GM21576 (cell line): ENCODE measurements at regions not wholly inside any gene's neighbourhood (a gene's known extent, or its start where the extent isn't known, plus 50 kb on each side); places are given as distances from the start of the nearest gene placed in this dataset.
"Not testable (repeated sequence)": the region's sequence is repeated elsewhere in the genome, so short reads cannot be mapped to it uniquely, and the experiment has no call there.

Source experiments
- ATAC-seq: cut with Tn5 transposase; IDR thresholded peaks from one replicate; pipeline ENCODE4 v1.9.1; 2021; ENCODE audit warnings: mild to moderate bottlenecking, moderate library complexity; ENCODE audit not compliant: unreplicated experiment

- ATAC-seq, result no peak
Measured at GRCh38 chr4:179163147-179163546, 1720.9 kb upstream of the AGA start.

GRCh38 chr4:179164267-179164999 is 1722.2 kb upstream of the AGA start:
- ATAC-seq, result no peak

- no peak for ATAC-seq
Measured at GRCh38 chr4:179165000-179165738, 1722.9 kb upstream of the AGA start.

- no peak for ATAC-seq
Measured at GRCh38 chr4:179165862-179166261, 1723.6 kb upstream of the AGA start.

GRCh38 chr4:179170308-179170707 is 1728.1 kb upstream of the AGA start:
- ATAC-seq, result not testable (repeated sequence)

GRCh38 chr4:179182741-179183140 is 1740.5 kb upstream of the AGA start:
- no peak for ATAC-seq

GRCh38 chr4:179195887-179196286 is 1753.7 kb upstream of the AGA start:
- ATAC-seq, result no peak

GRCh38 chr4:179196511-179196910 is 1754.3 kb upstream of the AGA start:
- ATAC-seq, result no peak

GRCh38 chr4:179200681-179201080 is 1758.4 kb upstream of the AGA start:
- ATAC-seq, result no peak

GRCh38 chr4:179225594-179225993 is 1783.4 kb upstream of the AGA start:
- no peak for ATAC-seq

GRCh38 chr4:179248821-179249220 is 1806.6 kb upstream of the AGA start:
- no peak for ATAC-seq

GRCh38 chr4:179268791-179269190 is 1826.6 kb upstream of the AGA start:
- ATAC-seq, result no peak

- ATAC-seq, result no peak
Measured at GRCh38 chr4:179272282-179272681, 1830.0 kb upstream of the AGA start.

GRCh38 chr4:179278647-179279046 is 1836.4 kb upstream of the AGA start:
- ATAC-seq, result no peak

GRCh38 chr4:179285696-179286095 is 1843.5 kb upstream of the AGA start:
- ATAC-seq, result no peak

GRCh38 chr4:179291657-179292056 is 1849.4 kb upstream of the AGA start:
- no peak for ATAC-seq

- no peak for ATAC-seq
Measured at GRCh38 chr4:179292468-179292867, 1850.2 kb upstream of the AGA start.

- peak; percentile 96 for ATAC-seq
Measured at GRCh38 chr4:179307297-179308136, 1865.3 kb upstream of the AGA start.

GRCh38 chr4:179313823-179314222 is 1871.6 kb upstream of the AGA start:
- ATAC-seq, result no peak

- no peak for ATAC-seq
Measured at GRCh38 chr4:179325181-179325580, 1882.9 kb upstream of the AGA start.

- ATAC-seq, result no peak
Measured at GRCh38 chr4:179328627-179329026, 1886.4 kb upstream of the AGA start.

- ATAC-seq, result no peak
Measured at GRCh38 chr4:179331362-179331761, 1889.1 kb upstream of the AGA start.
